ENCODE measurements at regions not wholly inside any gene's neighbourhood (a gene's known extent, or its start where the extent isn't known, plus 50 kb on each side); places are given as distances from the start of the nearest gene placed in this dataset.

DNA sequence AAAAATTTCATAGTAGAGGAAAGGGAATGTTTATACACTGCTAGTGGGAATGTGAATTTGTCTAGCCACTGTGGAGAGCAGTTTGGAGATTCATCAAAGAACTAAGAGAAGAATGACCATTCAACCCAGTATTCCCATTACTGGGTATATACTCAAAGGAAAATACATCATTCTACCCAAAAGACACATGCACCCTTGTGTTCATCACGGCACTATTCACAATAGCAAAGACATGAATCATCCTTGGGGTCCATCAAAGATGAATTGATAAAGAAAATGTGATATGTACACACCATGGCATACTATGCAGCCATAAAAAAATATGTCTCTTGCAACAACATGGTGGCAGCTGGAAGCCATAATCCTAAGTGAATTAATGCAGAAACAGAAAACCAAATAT is 825.7 kb downstream of the TNS3 start:
- Histone ChIP-seq H3K9me3 (no peaks in the 10 kb centered on the region), H3K4me3 (no peak overlapping the region), H3K27me3 (no peaks in the 10 kb centered on the region), H3K36me3 (no peaks in the 10 kb centered on the region), H3K4me1 (peaks cover 0 to 12% (median 7%) of the 10 kb centered on the region in 9 donors), H3K27ac (no peak overlapping the region)
- ATAC-seq: no peak
- TF ChIP-seq, protein P1, sequence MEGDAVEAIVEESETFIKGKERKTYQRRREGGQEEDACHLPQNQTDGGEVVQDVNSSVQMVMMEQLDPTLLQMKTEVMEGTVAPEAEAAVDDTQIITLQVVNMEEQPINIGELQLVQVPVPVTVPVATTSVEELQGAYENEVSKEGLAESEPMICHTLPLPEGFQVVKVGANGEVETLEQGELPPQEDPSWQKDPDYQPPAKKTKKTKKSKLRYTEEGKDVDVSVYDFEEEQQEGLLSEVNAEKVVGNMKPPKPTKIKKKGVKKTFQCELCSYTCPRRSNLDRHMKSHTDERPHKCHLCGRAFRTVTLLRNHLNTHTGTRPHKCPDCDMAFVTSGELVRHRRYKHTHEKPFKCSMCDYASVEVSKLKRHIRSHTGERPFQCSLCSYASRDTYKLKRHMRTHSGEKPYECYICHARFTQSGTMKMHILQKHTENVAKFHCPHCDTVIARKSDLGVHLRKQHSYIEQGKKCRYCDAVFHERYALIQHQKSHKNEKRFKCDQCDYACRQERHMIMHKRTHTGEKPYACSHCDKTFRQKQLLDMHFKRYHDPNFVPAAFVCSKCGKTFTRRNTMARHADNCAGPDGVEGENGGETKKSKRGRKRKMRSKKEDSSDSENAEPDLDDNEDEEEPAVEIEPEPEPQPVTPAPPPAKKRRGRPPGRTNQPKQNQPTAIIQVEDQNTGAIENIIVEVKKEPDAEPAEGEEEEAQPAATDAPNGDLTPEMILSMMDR (IDR thresholded peaks at IDR 0.05): no peak
- no peak for DNase-seq
- intact Hi-C loops (cut with DNase I): loop anchor here in 1 of 10 donors (10.0 kb wide), 1 partner anchor 329 kb away; no protein-coding TSS in a partner anchor
- WGBS, 2 donors: 89 to 100% methylated on average over 1 of the region's 1 CpG

DNA sequence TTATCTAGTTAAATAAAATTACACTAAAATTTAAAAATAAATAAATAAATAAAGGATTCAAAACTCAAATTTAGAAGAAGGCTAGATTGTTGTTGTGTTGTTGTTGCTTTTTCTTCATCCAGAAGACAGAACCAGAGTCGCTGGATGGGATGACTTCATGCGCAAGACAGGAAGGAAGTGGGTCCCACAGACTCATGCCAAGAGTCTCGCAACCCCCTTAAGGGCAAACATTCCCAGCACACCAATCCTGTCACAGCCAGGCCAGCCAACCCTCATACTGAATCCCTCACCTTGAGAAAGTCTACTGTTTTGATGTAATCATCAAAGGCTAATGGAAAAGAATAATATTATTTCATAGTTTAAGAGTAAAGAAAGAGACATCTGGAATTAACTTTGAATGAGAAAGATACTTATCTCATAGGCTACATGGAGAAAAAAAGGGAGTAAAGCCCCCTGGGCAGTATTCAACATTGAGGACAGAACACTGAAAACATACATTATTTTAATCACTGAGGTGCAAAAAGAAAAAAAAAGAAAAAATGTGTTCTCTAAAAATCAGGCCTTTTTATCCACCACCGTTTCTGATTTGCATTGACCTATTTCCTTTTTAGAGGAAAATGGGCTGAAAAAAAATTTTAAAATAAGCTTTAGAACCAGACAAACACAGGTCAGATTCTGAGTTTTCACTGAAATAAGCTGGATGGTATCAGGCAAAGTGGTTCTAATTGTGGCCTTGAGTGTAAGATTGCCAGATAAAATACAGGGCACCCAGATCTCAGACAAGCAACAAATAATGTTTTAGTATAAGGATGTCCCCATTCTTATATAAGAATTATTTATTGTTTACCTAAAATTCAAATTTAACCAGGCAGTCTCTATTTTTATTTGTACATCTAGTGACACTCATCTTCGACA is 826.5 kb downstream of the TNS3 start:
- intact Hi-C loops (cut with DNase I): loop anchor here in 1 of 10 donors (10.0 kb wide), 1 partner anchor 329 kb away; no protein-coding TSS in a partner anchor
- no peaks in the 10 kb centered on the region for H3K9me3 ChIP-seq
- no peak overlapping the region for H3K27ac ChIP-seq
- H3K27me3 ChIP-seq: no peaks in the 10 kb centered on the region
- H3K4me3 ChIP-seq: no peak overlapping the region
- TF ChIP-seq, protein P1 (IDR thresholded peaks at IDR 0.05): no peak
- DNase-seq (no peak), ATAC-seq (no peak)
- peaks cover 0 to 12% (median 7%) of the 10 kb centered on the region in 9 donors for H3K4me1 ChIP-seq
- no peaks in the 10 kb centered on the region for H3K36me3 ChIP-seq
- 80 to 86% methylated on average over 5 of the region's 5 CpGs for WGBS, 2 donors

DNA sequence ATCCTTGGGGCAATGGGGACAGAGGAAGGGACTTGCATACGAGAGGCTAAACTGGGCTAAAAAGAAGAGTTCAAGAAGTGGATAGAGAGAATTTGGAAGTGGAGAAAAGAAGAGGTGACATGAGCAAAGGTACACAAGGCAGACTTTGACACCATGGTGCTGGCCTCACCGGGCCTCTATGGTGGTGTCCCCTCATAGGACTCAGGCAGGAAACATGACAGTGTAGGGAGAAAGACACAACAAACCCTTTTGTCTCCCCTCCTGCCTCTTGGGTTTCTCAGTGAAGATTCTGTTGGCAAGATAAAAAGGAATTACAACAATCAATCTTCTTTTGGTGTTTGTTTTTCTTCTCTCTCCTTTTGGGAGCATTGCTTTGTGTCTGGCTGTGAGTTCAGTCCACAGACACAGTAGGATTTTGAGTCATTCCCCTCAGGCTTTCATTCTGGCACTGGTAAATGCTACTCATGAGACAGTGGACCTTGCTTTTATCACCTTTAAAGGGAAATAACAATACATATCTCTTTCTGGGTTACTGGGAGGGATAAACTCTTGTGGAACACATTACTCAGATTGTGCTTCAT is 827.7 kb downstream of the TNS3 start:
- Histone ChIP-seq H3K36me3 (no peaks in the 10 kb centered on the region), H3K27ac (no peak overlapping the region), H3K9me3 (no peaks in the 10 kb centered on the region), H3K4me3 (no peak overlapping the region), H3K4me1 (peaks cover 0 to 12% (median 7%) of the 10 kb centered on the region in 9 donors), H3K27me3 (no peaks in the 10 kb centered on the region)
- TF ChIP-seq, protein P1 (IDR thresholded peaks at IDR 0.05): no peak
- DNase-seq (no peak), ATAC-seq (no peak)
- 72 to 75% methylated on average over 2 of the region's 2 CpGs for WGBS, 2 donors
- intact Hi-C loops (cut with DNase I): loop anchor here in 1 of 10 donors (10.0 kb wide), 1 partner anchor 331 kb away; no protein-coding TSS in a partner anchor

DNA sequence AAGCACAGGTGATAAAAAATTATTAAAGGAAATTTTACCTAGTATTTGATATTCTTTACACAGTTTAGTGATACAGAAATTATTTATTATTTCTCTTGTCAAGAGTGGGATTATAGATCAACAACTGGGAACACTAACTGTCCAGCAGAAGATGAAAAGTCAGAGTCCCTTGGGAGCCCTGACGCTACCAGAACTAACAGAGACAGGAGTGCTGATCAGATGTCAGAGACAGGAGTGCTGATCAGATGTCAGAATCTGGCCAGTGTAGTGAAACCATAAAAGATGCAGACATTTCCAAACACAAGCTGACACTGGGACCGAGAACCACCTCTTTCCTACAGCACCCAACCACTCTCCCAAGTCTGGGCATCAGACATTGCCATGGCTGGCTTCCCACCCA is 828.2 kb downstream of the TNS3 start:
- H3K4me1 ChIP-seq: peaks cover 0 to 17% (median 7%) of the 10 kb centered on the region in 9 donors
- no peak for ATAC-seq
- H3K27ac ChIP-seq: no peak overlapping the region
- no peak for DNase-seq
- no peaks in the 10 kb centered on the region for H3K9me3 ChIP-seq
- TF ChIP-seq, protein P1 (IDR thresholded peaks at IDR 0.05): no peak
- 88 to 95% methylated on average over 2 of the region's 2 CpGs for WGBS, 2 donors
- intact Hi-C loops (cut with DNase I): loop anchor here in 1 of 10 donors (10.0 kb wide), 1 partner anchor 331 kb away; no protein-coding TSS in a partner anchor
- no peak overlapping the region for H3K4me3 ChIP-seq
- no peaks in the 10 kb centered on the region for H3K27me3 ChIP-seq
- H3K36me3 ChIP-seq: no peaks in the 10 kb centered on the region
